GM19328 (cell line): ENCODE measurements at regions not wholly inside any gene's neighbourhood (a gene's known extent, or its start where the extent isn't known, plus 50 kb on each side); places are given as distances from the start of the nearest gene placed in this dataset.

ENCODE experiments used
- ATAC-seq: cut with Tn5 transposase; IDR thresholded peaks from one replicate; pipeline ENCODE4 v1.9.1; 2021; ENCODE audit warnings: mild to moderate bottlenecking, moderate library complexity; ENCODE audit not compliant: unreplicated experiment

GRCh38 chr3:192077795-192078497 lies 617.0 kb downstream of the PYDC2 start:
- no peak for ATAC-seq

- ATAC-seq: no peak
These were observed 618.1 kb downstream of the PYDC2 start for GRCh38 chr3:192079098-192079497.

GRCh38 chr3:192080336-192080735 lies 619.4 kb downstream of the PYDC2 start:
- ATAC-seq: no peak

GRCh38 chr3:192082730-192083660 lies 622.0 kb downstream of the PYDC2 start:
- peak; percentile 78 for ATAC-seq
